ENCODE measurements at regions not wholly inside any gene's neighbourhood (a gene's known extent, or its start where the extent isn't known, plus 50 kb on each side); places are given as distances from the start of the nearest gene placed in this dataset.

DNA sequence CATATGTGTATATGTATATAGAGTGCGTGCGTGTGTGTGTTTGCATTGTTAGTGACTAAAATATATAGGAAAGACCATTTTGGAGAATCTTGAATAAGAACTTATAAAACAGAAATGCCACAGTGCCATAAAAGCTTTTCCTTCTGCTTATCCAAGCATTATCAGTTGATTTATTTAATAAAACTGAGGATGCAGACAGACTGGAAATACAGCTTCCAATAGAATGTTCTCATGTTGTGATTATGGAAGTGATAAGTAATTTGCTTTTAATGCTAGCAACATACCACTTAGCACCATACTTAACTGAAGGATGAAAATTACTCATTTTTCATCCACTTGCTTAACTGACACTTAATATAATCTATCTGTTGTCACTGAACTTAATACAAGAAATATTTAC, 820.1 kb downstream of the TFAP2A start:
- no peak for DNase-seq
- WGBS (ENCODE audit: extremely low coverage, insufficient read length, low lambda C conversion rate): no CpG with 5 or more reads among the region's 2 CpGs
- no peak overlapping the region for H3T11ph ChIP-seq (ENCODE audit: low read length)
- no peak overlapping the region for H3K18ac ChIP-seq (ENCODE audit: insufficient read length, low read depth, low read length)
- H3K27ac Mint-ChIP-seq: no peak overlapping the region
- TF ChIP-seq, protein P1, sequence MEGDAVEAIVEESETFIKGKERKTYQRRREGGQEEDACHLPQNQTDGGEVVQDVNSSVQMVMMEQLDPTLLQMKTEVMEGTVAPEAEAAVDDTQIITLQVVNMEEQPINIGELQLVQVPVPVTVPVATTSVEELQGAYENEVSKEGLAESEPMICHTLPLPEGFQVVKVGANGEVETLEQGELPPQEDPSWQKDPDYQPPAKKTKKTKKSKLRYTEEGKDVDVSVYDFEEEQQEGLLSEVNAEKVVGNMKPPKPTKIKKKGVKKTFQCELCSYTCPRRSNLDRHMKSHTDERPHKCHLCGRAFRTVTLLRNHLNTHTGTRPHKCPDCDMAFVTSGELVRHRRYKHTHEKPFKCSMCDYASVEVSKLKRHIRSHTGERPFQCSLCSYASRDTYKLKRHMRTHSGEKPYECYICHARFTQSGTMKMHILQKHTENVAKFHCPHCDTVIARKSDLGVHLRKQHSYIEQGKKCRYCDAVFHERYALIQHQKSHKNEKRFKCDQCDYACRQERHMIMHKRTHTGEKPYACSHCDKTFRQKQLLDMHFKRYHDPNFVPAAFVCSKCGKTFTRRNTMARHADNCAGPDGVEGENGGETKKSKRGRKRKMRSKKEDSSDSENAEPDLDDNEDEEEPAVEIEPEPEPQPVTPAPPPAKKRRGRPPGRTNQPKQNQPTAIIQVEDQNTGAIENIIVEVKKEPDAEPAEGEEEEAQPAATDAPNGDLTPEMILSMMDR (conservative IDR thresholded peaks at IDR 0.05): no peak
- H3K79me1 ChIP-seq (ENCODE audit: insufficient read depth, low read depth, low read length, poor library complexity, severe bottlenecking): no peaks in the 10 kb centered on the region
- no peak overlapping the region for H2AFZ ChIP-seq (ENCODE audit: low read length)
- no peaks in the 10 kb centered on the region for H3K27me3 ChIP-seq (ENCODE audit: insufficient read depth, low read length)
- no peak overlapping the region for H3K56ac ChIP-seq (ENCODE audit: insufficient read length, low read depth, low read length)
- no peaks in the 10 kb centered on the region for H4K20me1 ChIP-seq (ENCODE audit: control insufficient read depth, insufficient read depth, insufficient read length)
- no peak overlapping the region for H2AK5ac ChIP-seq (ENCODE audit: insufficient read length, low read length)
- no peak overlapping the region for H3K23ac ChIP-seq (ENCODE audit: insufficient read length, low read depth, low read length)
- no peak overlapping the region for H3K27ac ChIP-seq (ENCODE audit: insufficient read length, low read depth, low read length)
- no peak overlapping the region for H3K14ac ChIP-seq (ENCODE audit: insufficient read depth, low read length)
- H3K79me2 ChIP-seq (ENCODE audit: insufficient read depth, low read length): no peaks in the 10 kb centered on the region
- H3K4me1 Mint-ChIP-seq: no peaks in the 10 kb centered on the region
- no peak overlapping the region for H2BK20ac ChIP-seq (ENCODE audit: low read depth, low read length, poor library complexity, severe bottlenecking)
- H3K36me3 Mint-ChIP-seq (ENCODE audit: insufficient read depth in 1 of 3, low read depth in 3 of 3): no peaks in the 10 kb centered on the region
- no peak overlapping the region for H2BK12ac ChIP-seq (ENCODE audit: insufficient read length, low read depth, low read length)
- H3K4me1 ChIP-seq (ENCODE audit: insufficient read depth, low read length): no peaks in the 10 kb centered on the region
- H3K9me3 ChIP-seq (ENCODE audit: control insufficient read depth, low read depth, low read length): no peaks in the 10 kb centered on the region
- no peaks in the 10 kb centered on the region for H3K27me3 Mint-ChIP-seq (ENCODE audit: low read depth)
- no peak overlapping the region for H3K4ac ChIP-seq (ENCODE audit: low read depth, low read length)
- H4K8ac ChIP-seq (replicated peaks; ENCODE audit: insufficient read length, low read depth, low read length): no peak overlapping the region
- no peaks in the 10 kb centered on the region for H3K23me2 ChIP-seq (ENCODE audit: insufficient read length, low read depth, low read length, poor library complexity, severe bottlenecking)
- H4K5ac ChIP-seq (ENCODE audit: insufficient read length, low read depth, low read length): no peak overlapping the region
- H3K9me3 Mint-ChIP-seq: no peaks in the 10 kb centered on the region
- no peak overlapping the region for H3K4me2 ChIP-seq (ENCODE audit: insufficient read depth, insufficient read length, low read length)
- no peak overlapping the region for H2BK15ac ChIP-seq (ENCODE audit: low read depth, low read length)
- H3K9ac ChIP-seq (ENCODE audit: extremely low read depth, insufficient read length, low read length): no peak overlapping the region
- no peak overlapping the region for H2BK120ac ChIP-seq (ENCODE audit: low read depth, low read length, poor library complexity, severe bottlenecking)
- no peak overlapping the region for H2BK5ac ChIP-seq (ENCODE audit: insufficient read length, low read length)
- H4K91ac ChIP-seq (ENCODE audit: insufficient read length, low read depth, low read length): no peak overlapping the region
- no peak overlapping the region for H3K4me3 Mint-ChIP-seq

All from H9 (cell line).